CD4-positive, alpha-beta T cell treated with Interleukin-17A for 4 hours (primary cell): ENCODE measurements at regions not wholly inside any gene's neighbourhood (a gene's known extent, or its start where the extent isn't known, plus 50 kb on each side); places are given as distances from the start of the nearest gene placed in this dataset.

Source experiments
- DNase-seq: peaks from one replicate; pipeline ENCODE4 v3.0.0-alpha.2; 2020; ENCODE audit warnings: mixed read lengths

DNA sequence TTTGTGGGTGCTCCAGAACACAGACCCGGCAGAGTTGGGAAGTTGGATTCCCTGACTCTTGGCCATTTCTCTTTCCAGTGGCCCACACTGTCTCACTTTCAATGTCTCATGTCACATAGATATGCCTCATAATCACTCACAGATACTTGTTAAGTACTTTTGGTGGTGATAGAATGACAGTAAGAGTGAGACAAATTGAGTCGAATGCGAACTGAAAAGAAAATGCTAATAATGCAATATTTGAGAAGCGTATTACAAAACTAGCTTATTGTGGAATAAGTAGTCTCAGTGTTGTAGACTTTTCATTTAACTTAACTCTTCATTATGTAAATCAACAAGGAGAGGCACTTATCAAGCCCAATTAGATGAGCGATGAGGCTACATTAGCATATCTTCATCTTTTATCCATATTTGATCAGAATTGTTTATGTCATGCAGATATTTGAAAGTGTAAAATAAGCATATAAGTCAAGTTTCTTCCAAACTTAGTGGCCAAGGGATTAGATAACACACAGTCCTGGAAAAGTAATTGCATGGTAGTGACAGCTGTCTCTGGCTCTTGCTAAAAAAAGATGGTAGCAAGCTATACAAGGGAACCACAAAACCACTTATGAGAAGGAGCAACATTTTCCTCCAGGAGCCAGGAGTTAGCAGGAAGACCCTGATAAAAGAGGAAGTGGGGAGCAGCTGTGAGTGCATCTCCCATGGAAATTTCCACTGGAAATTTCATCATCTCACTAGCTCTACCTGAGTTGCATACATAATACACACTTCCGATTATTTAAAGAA, 243.6 kb downstream of the ARRDC4 start:
- no peak for DNase-seq

- DNase-seq = no peak
These were observed 247.4 kb downstream of the ARRDC4 start for GRCh38 chr15:98207928-98208327.

- no peak for DNase-seq
These were observed 253.0 kb downstream of the ARRDC4 start for GRCh38 chr15:98213346-98213979.

- DNase-seq = no peak
These were observed 255.7 kb downstream of the ARRDC4 start for GRCh38 chr15:98216166-98216565.

- no peak for DNase-seq
These were observed 256.9 kb downstream of the ARRDC4 start for GRCh38 chr15:98217356-98217755.

DNA sequence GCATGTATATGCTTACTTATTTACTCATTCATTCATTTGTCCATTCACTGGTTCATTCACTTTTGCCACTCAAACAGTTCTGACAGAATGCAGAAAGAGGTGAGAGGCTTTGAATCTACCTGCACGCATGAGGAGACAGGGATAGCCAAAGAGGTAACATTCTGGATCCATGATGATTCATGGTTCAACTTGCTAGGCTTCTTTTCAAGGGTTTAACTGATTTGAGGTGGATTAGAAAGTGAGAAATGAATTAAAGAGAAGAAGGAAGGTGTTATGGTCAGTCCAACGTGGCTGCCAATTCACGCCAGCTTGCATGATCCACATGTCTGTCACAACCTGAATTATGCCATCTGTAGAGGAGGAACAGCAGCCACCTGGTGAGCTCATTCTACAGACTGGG, 260.6 kb downstream of the ARRDC4 start:
- no peak for DNase-seq

DNA sequence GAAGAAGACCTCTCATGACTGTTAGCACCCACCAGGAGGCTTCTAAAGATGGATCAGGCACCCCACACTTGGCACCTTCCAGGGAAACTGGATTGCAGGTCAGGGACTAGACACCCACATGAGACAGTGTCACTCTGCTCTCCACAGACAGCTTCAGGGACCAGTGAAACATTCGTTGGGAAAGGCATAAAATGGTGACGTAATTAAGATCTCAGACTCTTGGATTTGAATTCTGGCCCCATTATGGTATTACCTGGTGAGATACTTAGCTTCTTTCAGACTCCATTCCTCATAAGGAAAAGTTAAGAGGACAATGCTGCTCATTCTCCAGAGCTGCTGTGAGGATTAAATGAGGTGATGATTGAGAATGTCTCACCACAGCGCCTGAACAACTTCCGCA, 261.1 kb downstream of the ARRDC4 start:
- no peak for DNase-seq

DNA sequence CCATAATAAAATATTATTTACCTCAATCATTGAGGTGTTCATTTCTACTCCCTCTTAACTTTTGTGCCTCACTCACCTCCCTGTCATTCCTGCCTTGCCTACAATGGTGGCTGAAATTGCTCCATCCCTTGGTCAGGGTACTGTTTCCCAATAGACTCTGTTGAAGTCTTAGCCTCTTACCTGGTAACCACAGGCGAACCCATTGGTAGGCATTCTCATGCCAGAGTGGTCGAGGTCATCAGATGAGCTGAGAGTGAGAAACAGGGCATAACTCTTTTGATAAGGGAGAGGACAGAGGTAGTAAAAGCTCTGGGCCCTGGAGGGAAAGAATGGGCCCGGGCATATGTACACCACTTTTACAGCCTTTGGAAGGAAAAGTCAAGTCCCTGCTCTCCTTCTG, 265.6 kb downstream of the ARRDC4 start:
- no peak for DNase-seq

DNA sequence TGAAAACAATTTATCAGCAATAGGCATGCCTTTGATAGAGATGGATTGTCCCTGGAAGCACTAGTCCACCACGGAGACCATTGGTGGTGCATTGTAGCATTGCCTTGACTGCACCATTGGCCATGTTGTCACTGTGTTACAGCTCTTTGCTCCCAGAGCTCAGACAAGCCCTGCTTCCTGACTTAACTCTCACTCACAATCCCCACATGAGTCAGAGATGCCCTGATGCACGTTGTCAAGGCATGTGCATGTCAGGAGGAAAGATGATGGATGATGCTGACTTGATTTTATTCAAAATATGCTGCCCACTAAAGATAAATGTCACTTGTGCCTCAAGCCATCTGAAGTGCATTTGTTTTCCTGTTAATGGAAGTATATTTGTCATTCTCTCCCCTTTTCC, 266.1 kb downstream of the ARRDC4 start:
- DNase-seq = no peak

- no peak for DNase-seq
These were observed 268.3 kb downstream of the ARRDC4 start for GRCh38 chr15:98228846-98229245.

- DNase-seq = no peak
These were observed 270.5 kb downstream of the ARRDC4 start for GRCh38 chr15:98230975-98231374.

GRCh38 chr15:98231696-98232440, 271.4 kb downstream of the ARRDC4 start:
- no peak for DNase-seq

DNA sequence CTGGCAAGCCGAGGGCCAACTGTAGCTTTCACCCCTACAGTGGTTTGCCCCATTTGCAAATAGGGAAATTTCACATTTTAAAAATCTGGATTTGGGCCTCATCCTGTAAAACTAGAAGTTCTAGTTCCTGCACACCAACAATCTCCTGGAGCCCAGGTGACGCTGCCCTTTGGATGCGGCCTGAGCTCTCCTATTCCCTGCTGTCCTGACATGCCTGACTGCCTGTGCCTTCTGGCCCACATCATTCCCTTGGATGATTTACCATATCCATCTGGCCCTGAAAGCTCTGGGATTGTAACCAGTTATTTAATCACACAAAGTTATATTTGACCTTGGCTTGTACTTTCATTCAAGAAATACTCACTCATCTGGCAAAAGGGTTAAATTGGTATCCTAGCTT, 272.3 kb downstream of the ARRDC4 start:
- no peak for DNase-seq

GRCh38 chr15:98233873-98234272, 273.4 kb downstream of the ARRDC4 start:
- DNase-seq = no peak

- no peak for DNase-seq
These were observed 279.8 kb downstream of the ARRDC4 start for GRCh38 chr15:98240303-98240702.

- DNase-seq = no peak
These were observed 280.6 kb downstream of the ARRDC4 start for GRCh38 chr15:98241032-98241554.

- no peak for DNase-seq
These were observed 296.8 kb downstream of the ARRDC4 start for GRCh38 chr15:98257290-98257689.

DNA sequence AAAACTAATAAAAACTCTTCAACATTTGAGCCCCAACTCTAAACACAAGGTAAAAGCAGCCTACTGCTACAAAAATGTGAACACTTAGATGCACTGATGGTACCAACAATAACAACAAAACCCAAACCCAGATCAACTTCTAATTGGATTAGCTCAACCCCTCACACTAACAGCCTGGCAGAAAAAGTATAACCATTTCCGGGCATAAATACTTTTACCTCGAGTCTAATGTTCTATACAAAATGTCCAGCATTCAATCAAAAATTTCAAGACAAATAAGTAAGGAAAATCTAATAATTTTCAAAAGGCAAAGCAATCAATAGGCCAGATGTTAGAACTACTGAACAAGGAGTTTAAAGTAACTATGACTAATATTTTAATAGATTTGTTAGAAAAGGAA, 303.3 kb downstream of the ARRDC4 start:
- DNase-seq = no peak

DNA sequence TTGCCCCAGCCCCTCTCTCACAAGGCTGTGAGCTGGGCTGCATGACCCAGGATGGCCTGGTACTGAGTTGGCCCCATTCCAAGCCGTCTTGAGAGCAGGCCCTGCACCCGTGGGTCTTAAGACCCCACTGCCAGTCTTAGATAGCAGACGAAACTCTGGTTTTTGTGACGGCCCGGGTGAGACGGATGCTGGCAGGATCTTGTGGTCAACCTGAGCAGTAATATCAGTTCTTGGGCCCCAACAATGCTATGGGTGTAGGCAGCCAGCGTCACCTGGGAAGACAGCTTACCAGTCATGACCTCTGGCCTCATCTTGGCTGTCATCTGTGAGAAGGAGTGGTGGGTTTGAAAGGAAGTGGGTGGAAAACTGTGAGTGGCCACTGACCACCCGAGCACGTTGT, 305.8 kb downstream of the ARRDC4 start:
- no peak for DNase-seq

GRCh38 chr15:98268163-98268562, 307.7 kb downstream of the ARRDC4 start:
- DNase-seq = no peak

- no peak for DNase-seq
These were observed 312.1 kb downstream of the ARRDC4 start for GRCh38 chr15:98272625-98273024.

- no peak for DNase-seq
These were observed 315.5 kb downstream of the ARRDC4 start for GRCh38 chr15:98276018-98276417.

GRCh38 chr15:98277602-98278001, 317.1 kb downstream of the ARRDC4 start:
- DNase-seq = no peak
